ENCODE measurements at regions not wholly inside any gene's neighbourhood (a gene's known extent, or its start where the extent isn't known, plus 50 kb on each side); places are given as distances from the start of the nearest gene placed in this dataset.
"Not testable (repeated sequence)": the region's sequence is repeated elsewhere in the genome, so short reads cannot be mapped to it uniquely, and the experiment has no call there.

DNA sequence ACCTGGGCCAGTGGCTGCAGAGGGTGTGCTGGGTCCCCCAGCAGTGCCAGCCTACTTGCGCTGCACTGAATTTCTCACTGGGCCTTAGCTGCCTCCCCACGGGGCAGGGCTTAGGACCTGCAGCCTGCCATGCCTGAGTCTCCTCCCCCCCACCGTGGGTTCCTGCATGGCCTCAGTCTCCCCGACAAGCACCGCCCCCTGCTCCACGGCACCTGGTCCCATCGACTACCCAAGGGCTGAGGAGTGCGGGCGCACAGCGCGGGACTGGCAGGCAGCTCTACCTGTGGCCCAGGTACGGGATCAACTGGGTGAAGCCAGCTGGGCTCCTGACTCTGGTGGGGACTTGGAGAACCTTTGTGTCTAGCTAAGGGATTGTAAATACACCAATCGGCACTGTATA lies 1143.6 kb downstream of the OTOL1 start:
- DNase-seq (ENCODE audit: low read depth): not testable (repeated sequence)

DNA sequence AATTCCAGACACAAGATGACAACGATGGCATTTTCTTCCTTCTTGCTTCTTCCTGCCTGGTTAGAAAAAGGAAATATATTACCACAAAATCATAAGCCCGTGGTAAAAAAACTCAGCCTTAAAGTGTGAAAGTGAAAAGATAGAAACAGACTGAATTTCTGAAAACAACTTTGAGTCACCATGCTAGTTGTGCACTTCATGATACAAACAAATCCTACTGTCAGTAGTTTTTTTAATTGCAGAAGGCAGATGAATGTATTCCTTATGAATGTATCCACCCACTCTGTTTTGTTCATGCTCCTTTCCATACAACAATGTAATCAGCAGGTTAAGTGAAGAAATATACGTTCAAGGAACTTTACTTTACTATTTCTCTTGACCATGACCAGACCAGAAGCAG lies 1144.7 kb downstream of the OTOL1 start:
- DNase-seq (ENCODE audit: low read depth): peak; percentile 25

DNA sequence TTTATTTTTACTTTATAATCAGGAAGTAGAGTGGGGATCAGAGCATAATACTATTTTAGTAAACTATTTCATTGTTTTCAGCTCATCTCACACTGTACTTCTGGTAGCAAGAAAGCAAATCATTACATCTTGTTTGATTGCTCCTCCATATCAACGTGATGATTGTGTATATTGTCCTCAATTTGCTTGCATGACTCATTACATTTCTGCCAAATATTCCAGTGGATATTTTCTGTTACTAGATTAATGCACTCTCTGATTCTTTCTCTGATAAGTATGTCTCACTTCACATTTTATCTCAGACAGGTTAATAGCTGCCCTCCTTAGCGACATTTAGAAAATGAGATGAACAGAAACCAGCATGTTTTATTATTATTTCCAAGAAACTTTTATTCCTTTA lies 1145.3 kb downstream of the OTOL1 start:
- DNase-seq (ENCODE audit: low read depth): peak; percentile 24

DNA sequence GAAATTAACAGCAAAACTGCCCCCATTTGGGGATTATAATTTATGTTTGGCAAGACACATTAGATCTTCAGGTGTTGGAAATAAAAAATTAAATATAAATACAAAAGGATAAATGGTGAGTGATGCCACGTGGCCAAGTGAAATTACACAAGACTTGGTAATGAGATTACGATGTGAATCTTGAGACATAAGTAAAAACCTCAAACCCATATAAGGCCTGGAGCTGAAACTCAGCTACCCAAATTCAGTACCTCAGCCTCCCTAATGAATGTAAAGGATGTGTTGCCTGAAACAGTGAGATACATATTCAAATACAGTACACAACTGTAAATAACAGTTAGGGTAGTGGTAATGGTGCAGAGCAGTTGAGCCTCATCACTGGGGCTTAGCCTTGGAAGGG lies 1146.6 kb downstream of the OTOL1 start:
- peak; percentile 57 for DNase-seq (ENCODE audit: low read depth)

DNA sequence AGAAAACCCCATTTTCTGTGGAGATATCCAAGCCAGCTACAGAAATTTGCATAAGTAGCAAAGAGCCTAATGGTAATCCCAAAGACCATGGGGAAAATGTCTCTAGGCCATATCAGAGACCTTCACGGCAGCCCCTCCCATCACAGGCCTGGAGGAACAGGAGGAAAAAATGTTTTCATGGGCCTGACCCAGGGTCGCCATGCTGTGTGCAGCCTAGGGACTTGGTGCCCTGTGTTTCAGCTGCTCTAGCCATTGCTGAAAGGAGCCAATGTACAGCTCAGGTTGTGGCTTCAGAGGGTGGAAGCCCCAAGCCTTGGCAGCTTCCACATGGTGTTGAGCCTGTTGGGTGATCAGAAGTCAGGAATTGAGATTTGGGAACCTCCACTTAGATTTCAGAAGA lies 1150.7 kb downstream of the OTOL1 start:
- DNase-seq (ENCODE audit: low read depth): no peak

DNA sequence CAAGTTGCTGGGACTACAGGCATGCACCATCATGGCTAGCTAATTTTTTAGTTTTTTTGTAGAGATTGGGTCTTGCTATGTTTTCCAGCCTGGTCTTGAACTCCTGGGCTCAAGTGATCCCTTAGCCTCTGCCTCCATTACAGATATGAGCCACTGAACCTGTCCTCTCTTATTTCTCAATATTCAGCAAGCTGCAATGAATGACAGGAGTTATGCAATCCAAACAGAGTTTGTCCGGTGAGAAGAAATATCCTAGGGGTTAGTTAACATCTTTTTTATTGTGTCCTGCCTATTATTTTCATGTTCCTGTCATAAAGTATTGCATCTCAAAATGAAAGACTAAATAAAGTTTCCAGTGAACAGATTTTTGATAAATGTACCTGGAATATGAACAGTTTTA lies 1161.4 kb downstream of the OTOL1 start:
- DNase-seq (ENCODE audit: low read depth): peak; percentile 41

DNA sequence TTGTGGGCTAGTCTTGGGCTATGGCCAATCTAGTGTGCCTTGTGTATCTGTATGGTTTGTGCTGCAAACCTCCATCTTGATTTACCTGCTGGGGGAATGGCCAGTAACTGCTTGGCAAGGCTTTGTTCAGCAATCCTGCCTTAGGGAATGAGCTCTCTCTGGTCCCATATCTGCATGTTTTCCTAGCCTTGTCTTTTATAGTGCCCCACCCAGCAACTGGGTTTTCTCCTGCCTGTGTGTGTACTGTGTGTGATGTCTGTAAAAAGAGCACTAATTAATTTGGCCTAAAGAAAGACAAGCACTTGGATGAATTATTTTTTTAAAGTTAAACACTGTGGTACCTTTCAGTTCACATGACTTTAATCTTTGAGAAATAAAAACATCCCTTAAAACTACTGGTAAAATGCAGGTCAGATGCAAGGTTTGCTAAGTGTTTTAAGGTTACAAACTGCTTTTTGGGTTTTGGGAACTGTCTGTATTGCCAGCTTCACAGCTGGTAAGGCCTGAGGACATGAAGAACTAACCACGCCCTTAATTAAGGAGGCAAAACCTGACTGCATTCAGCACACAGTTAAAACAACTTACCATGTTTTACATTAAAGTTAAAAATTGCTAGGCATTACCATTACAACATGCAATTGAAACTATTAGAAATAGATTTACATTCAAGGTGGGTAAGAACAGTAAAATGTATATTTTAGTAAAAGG lies 1169.2 kb downstream of the OTOL1 start:
- DNase-seq (ENCODE audit: low read depth): no peak

DNA sequence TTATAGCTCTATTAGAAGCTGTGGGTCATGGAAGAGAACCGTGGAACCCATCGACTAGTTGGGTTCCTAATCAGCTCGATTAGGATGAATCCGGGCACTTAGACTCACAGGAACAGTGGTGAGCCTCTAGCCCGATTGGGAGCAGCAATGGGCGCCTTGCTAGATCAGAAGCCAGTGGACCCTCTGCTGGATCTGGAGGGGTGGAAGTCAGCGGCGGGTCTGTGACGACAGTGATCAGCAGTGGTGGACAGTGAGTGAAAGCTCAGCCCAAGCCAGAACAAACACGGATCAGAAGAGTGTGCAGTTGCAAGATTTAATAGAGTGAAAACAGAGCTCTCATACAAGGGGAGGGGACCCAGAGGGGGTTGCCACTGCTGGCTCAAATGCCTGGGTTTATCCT lies 1170.2 kb downstream of the OTOL1 start:
- no peak for DNase-seq (ENCODE audit: low read depth)

DNA sequence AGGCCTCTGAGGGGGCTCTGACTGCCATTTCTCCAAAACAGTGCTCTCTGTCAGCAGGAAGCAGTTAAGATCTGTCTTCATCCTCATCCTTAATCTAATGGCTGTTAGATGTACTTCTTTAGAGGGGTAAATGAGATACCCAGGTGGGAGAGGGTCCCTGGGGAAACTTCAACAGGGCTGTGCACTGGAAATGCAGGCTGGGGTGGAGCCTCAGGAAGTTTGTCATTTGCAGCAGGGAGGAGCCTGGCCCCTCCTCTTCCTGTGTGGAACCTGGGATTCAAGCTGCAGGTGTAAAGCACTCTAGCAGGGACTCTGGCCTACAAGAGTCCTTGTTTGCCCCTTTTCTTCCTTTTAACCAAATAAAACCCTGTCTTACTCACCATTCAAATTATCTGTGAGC lies 1173.6 kb downstream of the OTOL1 start:
- DNase-seq (ENCODE audit: low read depth): no peak

DNA sequence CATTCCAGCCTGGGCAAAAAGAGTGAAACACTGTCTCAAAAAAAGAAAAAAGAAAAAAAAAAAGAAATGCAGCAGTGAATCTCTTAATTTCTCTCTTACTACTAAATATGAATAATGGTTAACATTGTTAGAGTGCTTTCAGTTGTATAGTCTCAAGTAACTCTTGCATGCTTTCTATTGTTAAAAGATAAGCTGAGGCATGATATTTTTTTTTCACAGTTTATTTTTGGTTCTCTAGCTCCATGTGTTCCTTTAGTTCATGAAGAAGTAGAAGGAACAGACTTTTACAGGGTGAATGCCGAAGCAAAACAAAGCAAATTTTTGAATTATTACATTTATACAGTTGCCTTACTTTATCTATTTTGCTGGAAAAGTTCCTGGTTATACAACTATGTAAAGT lies 1180.9 kb downstream of the OTOL1 start:
- DNase-seq (ENCODE audit: low read depth): no peak

DNA sequence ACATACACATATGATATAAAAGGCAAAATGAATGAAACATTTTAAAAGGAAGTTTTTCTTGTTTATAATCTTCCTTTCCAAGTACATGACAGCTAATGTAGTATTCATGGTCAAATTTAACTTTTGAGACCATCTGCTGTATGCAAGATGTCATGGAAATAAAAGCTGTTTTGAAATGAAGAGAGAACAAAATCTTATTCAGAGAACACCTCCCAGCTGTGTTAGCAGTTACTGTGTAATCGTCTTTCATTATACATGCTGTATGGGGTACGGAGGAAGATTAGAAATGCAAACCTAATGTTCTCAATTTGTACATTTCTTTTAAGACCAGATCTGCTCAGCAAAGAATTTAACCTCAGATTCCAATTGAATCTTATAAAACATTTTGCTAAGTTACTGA lies 1182.3 kb downstream of the OTOL1 start:
- DNase-seq (ENCODE audit: low read depth): no peak

DNA sequence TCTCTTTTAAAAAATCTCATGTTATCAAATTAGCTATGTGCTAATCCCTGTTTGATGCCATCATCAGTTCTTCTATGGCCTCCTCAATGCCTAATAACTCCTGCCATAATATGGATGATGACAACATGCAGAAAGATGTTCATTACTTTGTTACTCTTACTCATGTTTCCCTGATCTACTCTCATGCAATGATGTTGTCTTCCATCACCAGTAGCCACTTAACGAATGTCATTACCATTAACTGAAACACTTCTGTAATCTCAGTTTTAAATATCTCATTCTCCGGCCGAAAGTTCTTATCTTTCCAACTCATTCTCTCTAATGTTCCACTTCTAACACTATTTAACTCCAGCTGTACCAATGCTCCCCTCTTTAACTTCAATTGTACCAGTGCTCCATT lies 1187.7 kb downstream of the OTOL1 start:
- DNase-seq (ENCODE audit: low read depth): no peak

DNA sequence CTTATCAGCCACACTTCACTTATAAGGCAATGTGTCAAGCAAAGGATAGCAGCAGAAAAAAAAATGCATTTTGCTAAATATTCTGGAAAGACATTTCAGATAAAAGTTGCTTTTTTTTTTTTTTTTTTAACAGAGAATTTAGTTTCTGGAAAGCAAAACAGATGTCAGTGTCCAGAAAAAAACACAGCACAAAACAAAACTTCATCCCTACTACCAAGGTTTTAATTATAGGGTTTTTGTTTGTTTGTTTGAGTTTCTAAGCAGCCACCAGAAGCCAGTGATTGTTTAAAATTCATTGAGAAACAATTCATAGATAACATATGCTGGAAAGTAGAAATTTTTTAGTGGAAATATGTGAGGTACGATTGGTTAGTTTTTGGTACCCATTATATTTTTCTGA lies 1202.7 kb downstream of the OTOL1 start:
- DNase-seq (ENCODE audit: low read depth): peak; percentile 41

DNA sequence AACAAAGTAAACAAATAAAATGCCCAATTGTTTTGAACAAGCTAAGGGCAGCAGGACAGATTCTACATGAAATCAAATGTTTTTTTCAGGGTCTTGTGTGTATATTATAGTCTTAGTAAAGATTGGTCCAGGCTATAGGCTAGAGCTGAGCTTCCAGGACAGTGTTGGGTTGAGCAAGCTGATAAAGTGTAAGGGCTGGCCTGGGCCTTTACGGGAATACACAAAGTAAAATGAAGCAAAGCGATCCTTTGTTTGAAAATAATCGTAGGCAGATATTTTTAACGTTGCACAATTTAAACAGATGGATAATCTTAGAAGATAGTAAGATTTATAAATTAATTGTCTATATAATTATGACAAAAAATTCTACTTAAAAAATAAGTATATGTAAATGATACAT lies 1204.6 kb downstream of the OTOL1 start:
- no peak for DNase-seq (ENCODE audit: low read depth)

DNA sequence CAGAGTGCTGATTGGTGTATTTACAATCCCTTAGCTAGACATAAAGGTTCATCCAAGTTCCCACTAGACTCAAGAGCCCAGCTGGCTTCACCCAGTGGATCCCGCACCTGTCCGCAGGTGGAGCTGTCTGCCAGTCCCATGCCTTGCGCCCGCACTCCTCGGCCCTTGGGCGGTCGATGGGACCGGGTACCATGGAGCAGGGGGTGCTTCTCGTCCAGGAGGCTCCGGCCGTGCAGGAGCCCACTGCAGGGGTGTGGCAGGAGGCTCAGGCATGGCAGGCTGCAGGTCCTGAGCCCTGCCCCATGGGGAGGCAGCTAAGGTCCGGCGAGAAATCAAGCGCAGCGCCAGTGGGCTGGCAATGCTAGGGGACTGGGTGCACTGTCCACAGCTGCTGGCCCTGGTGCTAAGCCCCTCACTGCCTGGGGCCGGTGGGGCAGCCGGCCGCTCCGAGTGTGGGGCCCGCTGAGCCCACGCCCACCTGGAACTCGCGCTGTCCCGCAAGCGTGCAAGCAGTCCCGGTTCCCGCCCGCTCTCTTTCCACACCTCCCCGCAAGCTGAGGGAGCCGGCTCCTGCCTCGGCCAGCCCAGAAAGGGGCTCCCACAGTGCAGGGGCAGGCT lies 1206.3 kb downstream of the OTOL1 start:
- DNase-seq (ENCODE audit: low read depth): no peak

DNA sequence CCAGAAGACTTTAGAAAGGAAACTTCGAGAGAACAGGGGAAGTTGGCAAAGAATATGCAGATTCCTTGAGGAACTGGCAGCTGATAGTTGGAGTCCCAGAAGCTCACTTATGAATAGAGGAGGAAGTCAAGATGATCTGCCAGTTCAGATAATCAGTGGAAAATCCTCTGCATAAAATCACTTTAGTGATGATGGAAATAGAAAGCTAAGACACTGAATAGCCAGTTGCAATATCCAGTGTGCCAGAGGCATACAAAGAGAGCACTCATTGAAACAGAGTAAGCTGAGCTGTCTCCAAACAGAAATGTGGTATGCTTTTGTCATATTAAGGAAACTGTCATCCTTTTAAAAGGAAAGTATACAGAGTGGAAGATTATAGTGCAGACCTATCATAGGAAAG lies 1207.6 kb downstream of the OTOL1 start:
- DNase-seq (ENCODE audit: low read depth): no peak

DNA sequence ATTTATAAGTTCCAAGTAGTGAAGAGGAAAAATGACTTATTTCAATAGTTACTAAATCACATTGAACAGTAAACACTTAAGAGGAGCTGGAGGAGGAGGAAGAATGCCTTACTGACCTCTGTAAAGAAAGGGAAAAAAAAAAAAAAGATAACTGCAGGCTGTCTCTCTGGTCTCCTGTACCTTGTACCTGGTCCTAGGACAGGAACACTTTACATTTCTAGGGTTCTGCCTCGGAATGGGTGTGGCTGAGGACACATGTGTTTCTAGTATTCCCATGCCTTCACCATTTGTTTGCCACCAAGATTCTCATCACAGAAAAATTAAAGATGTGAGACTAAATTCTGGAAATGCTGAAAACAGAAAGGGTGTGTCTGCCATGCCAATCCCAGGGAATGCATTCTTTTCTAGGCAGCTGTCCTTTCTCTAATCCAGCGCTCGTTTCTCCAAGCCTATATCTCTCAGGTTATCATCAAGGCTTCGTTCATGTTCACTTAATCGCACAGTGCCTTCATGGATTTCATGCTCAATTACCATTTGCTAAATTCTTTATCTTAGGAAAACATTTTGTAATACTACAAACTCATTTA lies 1208.3 kb downstream of the OTOL1 start:
- no peak for DNase-seq (ENCODE audit: low read depth)

DNA sequence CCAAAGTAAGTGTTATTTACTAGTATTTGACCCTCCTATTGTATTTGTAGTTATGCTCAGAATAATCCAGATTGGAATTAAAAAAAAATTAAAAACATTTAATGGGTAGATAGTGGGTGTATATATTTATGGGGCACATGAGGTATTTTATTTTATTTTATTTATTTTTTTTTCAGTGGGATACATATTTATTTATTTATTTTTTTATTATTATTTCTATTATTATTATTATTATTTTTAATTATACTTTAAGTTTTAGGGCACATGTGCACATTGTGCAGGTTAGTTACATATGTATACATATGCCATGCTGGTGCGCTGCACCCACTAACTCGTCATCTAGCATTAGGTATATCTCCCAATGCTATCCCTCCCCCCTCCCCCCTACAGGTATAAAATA lies 1211.8 kb downstream of the OTOL1 start:
- DNase-seq (ENCODE audit: low read depth): not testable (repeated sequence)

DNA sequence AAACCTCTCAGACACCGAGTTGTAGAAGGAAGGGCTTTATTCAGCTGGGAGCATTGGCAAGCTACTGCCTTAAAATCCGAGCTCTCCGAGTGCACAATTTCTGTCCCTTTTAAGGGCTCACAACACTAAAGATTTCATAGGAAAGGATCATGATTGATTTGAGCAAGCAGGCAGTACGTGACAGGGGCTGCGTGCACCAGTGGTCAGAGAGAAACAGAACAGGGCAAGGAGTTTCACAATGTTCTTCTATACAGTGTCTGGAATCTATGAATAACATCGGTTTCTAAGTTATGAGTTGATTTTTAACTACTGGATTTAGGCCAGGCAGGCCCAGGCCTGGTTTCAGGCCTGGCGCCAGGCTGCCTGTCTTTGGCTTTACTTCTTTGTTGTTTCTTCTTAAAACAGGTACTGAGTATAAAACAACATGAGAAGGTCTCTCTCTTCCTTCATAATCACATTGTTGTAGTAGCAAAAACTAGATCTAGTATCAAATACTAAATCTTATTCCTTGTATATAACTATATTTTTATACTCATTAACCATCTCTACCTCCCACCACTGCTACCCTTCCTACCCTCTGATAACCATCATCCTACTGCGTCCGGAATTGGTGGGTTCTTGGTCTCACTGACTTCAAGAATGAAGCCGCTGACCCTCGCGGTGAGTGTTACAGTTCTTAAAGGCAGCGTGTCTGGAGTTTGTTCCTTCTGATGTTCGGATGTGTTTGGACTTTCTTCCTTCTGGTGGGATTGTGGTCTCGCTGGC lies 1212.5 kb downstream of the OTOL1 start:
- DNase-seq (ENCODE audit: low read depth): peak; percentile 82

DNA sequence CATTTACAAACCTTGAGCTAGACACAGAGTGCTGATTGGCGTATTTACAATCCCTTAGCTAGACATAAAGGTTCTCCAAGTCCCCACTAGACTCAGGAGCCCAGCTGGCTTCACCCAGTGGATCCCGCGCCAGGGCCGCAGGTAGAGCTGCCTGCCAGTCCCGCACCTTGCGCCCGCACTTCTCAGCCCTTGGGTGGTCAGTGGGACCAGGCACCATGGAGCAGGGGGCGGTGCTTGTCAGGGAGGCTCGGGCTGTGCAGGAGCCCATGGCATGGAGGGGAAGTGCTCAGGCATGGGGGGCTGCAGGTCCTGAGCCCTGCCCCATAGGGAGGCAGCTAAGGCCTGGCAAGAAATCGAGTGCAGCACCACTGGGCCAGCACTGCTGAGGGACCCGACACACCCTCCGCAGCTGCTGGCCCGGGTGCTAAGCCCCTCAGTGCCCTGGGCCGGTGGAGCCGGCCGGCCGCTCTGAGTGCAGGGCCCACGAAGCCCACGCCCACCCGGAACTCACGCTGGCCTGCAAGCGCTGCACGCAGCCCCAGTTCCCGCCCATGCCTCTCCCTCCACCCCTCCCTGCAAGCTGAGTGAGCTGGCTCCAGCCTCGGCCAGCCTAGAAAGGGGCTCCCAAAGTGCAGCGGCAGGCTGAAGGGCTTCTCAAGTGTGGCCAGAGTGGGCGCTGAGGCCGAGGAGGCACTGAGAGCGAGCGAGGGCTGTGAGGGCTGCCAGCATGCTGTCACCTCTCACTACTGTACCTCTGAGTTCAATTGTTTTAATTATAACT lies 1213.9 kb downstream of the OTOL1 start:
- no peak for DNase-seq (ENCODE audit: low read depth)

DNA sequence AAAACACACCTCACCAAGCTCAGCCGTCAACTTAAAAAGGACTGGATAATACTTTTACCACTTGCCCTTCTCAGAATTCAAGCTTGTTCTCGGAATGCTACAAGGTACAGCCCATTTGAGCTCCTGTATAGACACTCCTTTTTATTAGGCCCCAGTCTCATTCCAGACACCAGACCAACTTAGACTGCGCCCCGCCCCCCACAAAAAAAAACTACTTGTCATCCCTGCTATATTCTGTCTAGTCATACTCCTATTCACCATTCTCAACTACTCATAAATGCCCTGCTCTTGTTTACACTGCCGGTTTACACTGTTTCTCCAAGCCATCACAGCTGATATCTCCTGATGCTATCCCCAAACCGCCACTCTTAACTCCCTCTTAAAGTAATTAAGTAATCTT lies 1220.5 kb downstream of the OTOL1 start:
- not testable (repeated sequence) for DNase-seq (ENCODE audit: low read depth)

DNA sequence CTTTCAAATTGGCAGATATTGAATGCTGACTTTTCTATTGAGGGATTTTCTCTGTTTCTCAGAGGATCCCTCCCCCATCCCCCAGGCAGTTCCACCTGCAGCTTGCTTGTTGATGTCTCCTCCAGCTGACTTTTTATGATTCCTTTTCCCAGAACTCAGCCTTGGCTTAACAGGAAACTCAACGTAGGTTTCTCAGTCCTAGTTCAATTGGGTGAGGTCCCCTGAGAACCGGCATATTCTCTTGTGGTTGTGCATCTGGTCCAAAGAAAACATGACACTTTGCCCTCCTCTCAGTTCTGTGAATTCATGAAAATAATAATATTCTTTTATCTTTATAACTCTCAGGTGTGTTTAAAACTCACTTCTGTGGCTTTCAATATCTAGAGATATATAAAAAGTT lies 1222.1 kb downstream of the OTOL1 start:
- no peak for DNase-seq (ENCODE audit: low read depth)
